H1 (cell line): ENCODE measurements at regions not wholly inside any gene's neighbourhood (a gene's known extent, or its start where the extent isn't known, plus 50 kb on each side); places are given as distances from the start of the nearest gene placed in this dataset.

Experiments
- ATF2 ChIP-seq: IDR thresholded peaks from 2 replicates; pipeline ENCODE4 v1.6.1; 2012; ENCODE audit warnings: low read length, inconsistent platforms
- CHD2 ChIP-seq: IDR thresholded peaks from 2 replicates; pipeline ENCODE4 v1.6.1; 2012; ENCODE audit warnings: low read length, improper control_type of control experiment
- CTCF ChIP-seq, 3 experiments: IDR thresholded peaks; 1 replicate in 2 of 3; 2 replicates in 1 of 3; pipeline versions ENCODE4 v1.5.1 to v1.6.1; 2011; ENCODE audit warnings: low read length in 3 of 3, mild to moderate bottlenecking in 3 of 3, inconsistent platforms in 2 of 3, low read depth in 1 of 3, moderate library complexity in 1 of 3; ENCODE audit not compliant: insufficient read depth in 1 of 3; ENCODE audit errors: control extremely low read depth in 1 of 3
- MAFK ChIP-seq: IDR thresholded peaks from 2 replicates; pipeline ENCODE4 v1.6.1; 2012; ENCODE audit warnings: low read depth, mild to moderate bottlenecking, improper control_type of control experiment, low read length
- PHF8 ChIP-seq: fragments of 200-600 bp; sonication (generic); conservative IDR thresholded peaks from 2 replicates; pipeline ENCODE4 v1.7.1; 2012; ENCODE audit warnings: low read depth, mild to moderate bottlenecking, inconsistent platforms, low read length, moderate library complexity
- TEAD4 ChIP-seq: IDR thresholded peaks from 2 replicates; pipeline ENCODE4 v1.6.1; 2012; ENCODE audit warnings: low read depth, low read length, inconsistent platforms, mixed read lengths
- TF ChIP-seq, protein P1 (sequence below): fragments of 300-600 bp; sonication (generic); IDR thresholded peaks from 2 replicates; pipeline ENCODE4 v1.7.1; 2012; ENCODE audit warnings: low read length, moderate library complexity, mild to moderate bottlenecking, inconsistent platforms; ENCODE audit not compliant: insufficient replicate concordance

DNA sequence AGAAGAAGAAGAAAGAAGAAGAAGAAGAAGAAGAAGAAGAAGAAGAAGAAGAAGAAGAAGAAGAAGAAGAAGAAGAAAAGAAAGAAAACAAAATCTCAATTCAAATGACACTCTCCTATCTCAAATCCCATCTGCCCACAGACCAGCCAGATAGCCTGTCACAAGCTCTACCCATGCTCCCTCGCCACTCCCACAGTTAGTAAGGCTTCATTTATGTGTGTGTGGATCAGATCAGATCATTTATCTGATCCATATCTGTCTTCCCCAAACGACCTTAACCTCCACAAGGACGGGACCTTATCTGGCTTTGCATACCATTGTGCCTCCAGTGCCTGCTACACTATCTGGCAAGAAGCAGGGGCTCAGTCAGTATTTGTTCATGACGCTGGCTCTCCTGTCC, 81.9 kb upstream of the RREB1 start (continued):
- TF ChIP-seq, protein P1, sequence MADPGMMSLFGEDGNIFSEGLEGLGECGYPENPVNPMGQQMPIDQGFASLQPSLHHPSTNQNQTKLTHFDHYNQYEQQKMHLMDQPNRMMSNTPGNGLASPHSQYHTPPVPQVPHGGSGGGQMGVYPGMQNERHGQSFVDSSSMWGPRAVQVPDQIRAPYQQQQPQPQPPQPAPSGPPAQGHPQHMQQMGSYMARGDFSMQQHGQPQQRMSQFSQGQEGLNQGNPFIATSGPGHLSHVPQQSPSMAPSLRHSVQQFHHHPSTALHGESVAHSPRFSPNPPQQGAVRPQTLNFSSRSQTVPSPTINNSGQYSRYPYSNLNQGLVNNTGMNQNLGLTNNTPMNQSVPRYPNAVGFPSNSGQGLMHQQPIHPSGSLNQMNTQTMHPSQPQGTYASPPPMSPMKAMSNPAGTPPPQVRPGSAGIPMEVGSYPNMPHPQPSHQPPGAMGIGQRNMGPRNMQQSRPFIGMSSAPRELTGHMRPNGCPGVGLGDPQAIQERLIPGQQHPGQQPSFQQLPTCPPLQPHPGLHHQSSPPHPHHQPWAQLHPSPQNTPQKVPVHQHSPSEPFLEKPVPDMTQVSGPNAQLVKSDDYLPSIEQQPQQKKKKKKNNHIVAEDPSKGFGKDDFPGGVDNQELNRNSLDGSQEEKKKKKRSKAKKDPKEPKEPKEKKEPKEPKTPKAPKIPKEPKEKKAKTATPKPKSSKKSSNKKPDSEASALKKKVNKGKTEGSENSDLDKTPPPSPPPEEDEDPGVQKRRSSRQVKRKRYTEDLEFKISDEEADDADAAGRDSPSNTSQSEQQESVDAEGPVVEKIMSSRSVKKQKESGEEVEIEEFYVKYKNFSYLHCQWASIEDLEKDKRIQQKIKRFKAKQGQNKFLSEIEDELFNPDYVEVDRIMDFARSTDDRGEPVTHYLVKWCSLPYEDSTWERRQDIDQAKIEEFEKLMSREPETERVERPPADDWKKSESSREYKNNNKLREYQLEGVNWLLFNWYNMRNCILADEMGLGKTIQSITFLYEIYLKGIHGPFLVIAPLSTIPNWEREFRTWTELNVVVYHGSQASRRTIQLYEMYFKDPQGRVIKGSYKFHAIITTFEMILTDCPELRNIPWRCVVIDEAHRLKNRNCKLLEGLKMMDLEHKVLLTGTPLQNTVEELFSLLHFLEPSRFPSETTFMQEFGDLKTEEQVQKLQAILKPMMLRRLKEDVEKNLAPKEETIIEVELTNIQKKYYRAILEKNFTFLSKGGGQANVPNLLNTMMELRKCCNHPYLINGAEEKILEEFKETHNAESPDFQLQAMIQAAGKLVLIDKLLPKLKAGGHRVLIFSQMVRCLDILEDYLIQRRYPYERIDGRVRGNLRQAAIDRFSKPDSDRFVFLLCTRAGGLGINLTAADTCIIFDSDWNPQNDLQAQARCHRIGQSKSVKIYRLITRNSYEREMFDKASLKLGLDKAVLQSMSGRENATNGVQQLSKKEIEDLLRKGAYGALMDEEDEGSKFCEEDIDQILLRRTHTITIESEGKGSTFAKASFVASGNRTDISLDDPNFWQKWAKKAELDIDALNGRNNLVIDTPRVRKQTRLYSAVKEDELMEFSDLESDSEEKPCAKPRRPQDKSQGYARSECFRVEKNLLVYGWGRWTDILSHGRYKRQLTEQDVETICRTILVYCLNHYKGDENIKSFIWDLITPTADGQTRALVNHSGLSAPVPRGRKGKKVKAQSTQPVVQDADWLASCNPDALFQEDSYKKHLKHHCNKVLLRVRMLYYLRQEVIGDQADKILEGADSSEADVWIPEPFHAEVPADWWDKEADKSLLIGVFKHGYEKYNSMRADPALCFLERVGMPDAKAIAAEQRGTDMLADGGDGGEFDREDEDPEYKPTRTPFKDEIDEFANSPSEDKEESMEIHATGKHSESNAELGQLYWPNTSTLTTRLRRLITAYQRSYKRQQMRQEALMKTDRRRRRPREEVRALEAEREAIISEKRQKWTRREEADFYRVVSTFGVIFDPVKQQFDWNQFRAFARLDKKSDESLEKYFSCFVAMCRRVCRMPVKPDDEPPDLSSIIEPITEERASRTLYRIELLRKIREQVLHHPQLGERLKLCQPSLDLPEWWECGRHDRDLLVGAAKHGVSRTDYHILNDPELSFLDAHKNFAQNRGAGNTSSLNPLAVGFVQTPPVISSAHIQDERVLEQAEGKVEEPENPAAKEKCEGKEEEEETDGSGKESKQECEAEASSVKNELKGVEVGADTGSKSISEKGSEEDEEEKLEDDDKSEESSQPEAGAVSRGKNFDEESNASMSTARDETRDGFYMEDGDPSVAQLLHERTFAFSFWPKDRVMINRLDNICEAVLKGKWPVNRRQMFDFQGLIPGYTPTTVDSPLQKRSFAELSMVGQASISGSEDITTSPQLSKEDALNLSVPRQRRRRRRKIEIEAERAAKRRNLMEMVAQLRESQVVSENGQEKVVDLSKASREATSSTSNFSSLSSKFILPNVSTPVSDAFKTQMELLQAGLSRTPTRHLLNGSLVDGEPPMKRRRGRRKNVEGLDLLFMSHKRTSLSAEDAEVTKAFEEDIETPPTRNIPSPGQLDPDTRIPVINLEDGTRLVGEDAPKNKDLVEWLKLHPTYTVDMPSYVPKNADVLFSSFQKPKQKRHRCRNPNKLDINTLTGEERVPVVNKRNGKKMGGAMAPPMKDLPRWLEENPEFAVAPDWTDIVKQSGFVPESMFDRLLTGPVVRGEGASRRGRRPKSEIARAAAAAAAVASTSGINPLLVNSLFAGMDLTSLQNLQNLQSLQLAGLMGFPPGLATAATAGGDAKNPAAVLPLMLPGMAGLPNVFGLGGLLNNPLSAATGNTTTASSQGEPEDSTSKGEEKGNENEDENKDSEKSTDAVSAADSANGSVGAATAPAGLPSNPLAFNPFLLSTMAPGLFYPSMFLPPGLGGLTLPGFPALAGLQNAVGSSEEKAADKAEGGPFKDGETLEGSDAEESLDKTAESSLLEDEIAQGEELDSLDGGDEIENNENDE = no peak
- no peak for TF ChIP-seq MAFK
- TF ChIP-seq CTCF (IDR thresholded peaks at IDR 0.05; ENCODE audit: control extremely low read depth in 1 of 3, insufficient read depth in 1 of 3, low read depth in 1 of 3, low read length in 3 of 3) = no peak
- no peak for TF ChIP-seq PHF8
- TF ChIP-seq TEAD4 = no peak
- TF ChIP-seq ATF2 = no peak
- no peak for TF ChIP-seq CHD2
